ENCODE measurements at regions not wholly inside any gene's neighbourhood (a gene's known extent, or its start where the extent isn't known, plus 50 kb on each side); places are given as distances from the start of the nearest gene placed in this dataset.

DNA sequence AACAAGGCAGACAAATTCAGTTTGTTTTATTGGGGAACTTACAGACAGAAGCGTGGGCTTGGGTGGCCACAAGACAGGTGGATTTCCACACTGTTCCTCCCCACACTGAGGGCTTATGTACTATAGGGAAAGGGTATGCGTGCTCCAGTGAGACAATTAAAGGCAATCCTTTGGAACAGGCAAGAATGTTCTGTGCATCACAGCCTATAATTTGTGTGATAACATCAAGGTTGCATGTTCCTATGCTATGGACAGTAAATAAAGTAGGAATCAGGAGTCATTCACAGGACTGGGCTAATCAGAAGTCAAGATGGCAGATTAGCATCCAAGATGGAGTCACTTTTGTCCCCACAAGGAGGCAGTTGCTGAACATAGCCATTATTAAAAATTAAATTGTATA is 84.6 kb upstream of the TRIM2 start:
- TF ChIP-seq POLR2A (IDR thresholded peaks at IDR 0.05) (no peak), CTCF (IDR thresholded peaks at IDR 0.05) (no peak)

Measured in suprapubic skin (tissue), 3 donors.